ENCODE measurements at regions not wholly inside any gene's neighbourhood (a gene's known extent, or its start where the extent isn't known, plus 50 kb on each side); places are given as distances from the start of the nearest gene placed in this dataset.
"Not testable (repeated sequence)": the region's sequence is repeated elsewhere in the genome, so short reads cannot be mapped to it uniquely, and the experiment has no call there.

DNA sequence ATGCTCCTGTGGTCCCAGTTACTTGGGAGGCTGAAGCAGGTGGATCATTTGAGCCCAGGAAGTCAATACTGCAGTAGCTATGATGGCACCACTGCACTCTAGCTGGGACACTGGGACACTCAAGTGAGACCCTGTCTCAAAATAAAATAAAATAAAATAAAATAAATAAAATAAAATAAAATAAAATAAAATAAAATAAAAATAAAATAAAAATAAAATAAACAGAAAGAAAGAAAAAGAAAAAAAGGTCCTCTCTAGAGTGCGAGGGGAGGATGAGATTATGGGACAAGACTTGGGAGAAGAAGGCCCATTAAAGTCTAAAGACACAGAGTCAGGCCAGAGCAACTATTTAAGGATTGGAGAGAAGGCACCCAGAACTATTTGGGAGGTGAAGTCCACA lies 172.5 kb downstream of the IER5 start:
- DNase-seq, result no peak

- no peak for DNase-seq
Measured at GRCh38 chr1:181262069-181262468, 173.6 kb downstream of the IER5 start.

- DNase-seq, result no peak
Measured at GRCh38 chr1:181263444-181263843, 174.9 kb downstream of the IER5 start.

DNA sequence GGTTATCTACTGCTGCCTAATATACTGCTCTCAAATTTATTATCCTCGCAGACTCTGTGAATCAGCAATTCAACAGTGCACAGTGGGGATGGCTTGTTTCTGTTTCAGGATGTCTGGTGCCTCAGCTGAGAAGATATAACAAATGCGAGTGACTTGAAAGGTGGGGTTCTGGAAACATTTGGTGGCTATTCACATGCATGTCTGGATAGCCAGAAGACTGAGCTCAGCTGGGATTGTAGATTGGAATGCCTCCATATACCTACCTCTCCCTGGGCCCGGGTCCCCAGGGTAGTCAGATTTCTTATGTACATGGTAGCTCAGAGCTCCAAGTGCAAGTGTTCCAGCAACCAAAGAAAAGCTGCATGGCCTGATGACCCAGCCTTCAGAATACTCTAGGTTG lies 176.3 kb downstream of the IER5 start:
- DNase-seq, result no peak

DNA sequence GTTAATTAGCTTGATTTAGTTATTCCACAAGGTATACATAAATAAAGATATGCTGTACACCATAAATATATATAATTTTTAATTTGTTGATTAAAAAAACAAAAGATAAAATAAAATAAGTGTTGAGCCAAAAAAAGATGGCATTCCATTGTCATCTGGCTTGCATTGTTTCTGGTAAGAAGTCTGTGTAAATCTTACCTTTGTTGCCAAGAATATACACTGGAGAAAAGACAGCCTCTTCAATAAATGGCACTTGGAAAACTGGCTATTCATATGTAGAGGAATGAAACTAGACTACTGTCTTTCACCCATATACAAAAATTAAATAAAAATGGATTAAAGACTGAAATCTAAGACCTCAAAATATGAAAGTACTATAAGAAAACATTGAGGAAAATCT lies 196.5 kb downstream of the IER5 start:
- DNase-seq, result no peak

GRCh38 chr1:181295217-181295616 lies 188.1 kb upstream of the CACNA1E start:
- DNase-seq, result no peak

- no peak for DNase-seq
Measured at GRCh38 chr1:181296180-181296579, 187.1 kb upstream of the CACNA1E start.

DNA sequence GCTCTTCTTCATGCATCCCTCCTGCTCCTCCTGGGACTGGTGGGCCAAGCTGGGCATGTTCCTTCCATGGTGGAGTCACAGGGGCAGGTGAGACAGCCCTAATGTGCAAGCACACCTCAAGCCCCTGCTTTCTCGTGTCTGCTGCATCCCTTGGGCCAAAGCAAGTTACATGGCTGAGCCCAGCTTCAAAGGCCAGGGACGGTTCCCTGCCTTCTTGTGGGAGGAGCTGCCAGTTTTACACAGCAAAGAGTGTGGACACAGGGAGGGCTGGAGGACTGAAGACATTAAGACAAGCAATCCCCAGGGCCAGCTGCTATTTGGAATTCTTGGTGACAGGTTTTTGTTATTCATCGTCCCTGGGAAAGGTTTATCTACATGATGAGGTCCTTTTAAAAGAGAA lies 175.2 kb upstream of the CACNA1E start:
- no peak for DNase-seq

GRCh38 chr1:181310560-181310959 lies 172.8 kb upstream of the CACNA1E start:
- DNase-seq, result no peak

DNA sequence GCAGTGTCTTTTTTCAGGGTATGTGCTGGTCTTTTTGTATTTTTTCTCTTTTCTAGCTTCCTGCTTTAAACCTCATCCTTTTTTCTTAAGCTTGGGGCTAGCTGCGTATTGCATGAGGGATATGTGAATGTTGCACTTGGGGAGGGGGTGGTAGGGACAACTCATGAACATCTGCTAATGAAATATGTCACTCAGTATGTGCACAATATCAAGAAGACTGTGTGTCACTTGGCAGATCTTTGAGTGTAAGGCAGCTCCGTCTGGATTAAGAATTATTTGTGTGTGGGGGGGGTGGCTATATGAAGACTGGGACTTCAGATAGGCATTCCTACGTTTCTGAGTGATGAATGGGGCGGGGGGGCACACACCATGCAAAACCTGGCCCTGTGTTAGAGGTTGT lies 170.4 kb upstream of the CACNA1E start:
- no peak for DNase-seq

- DNase-seq, result no peak
Measured at GRCh38 chr1:181313466-181313865, 169.9 kb upstream of the CACNA1E start.

- DNase-seq, result no peak
Measured at GRCh38 chr1:181314010-181314409, 169.3 kb upstream of the CACNA1E start.

- no peak for DNase-seq
Measured at GRCh38 chr1:181314959-181315358, 168.4 kb upstream of the CACNA1E start.

- no peak for DNase-seq
Measured at GRCh38 chr1:181317261-181317930, 165.9 kb upstream of the CACNA1E start.

DNA sequence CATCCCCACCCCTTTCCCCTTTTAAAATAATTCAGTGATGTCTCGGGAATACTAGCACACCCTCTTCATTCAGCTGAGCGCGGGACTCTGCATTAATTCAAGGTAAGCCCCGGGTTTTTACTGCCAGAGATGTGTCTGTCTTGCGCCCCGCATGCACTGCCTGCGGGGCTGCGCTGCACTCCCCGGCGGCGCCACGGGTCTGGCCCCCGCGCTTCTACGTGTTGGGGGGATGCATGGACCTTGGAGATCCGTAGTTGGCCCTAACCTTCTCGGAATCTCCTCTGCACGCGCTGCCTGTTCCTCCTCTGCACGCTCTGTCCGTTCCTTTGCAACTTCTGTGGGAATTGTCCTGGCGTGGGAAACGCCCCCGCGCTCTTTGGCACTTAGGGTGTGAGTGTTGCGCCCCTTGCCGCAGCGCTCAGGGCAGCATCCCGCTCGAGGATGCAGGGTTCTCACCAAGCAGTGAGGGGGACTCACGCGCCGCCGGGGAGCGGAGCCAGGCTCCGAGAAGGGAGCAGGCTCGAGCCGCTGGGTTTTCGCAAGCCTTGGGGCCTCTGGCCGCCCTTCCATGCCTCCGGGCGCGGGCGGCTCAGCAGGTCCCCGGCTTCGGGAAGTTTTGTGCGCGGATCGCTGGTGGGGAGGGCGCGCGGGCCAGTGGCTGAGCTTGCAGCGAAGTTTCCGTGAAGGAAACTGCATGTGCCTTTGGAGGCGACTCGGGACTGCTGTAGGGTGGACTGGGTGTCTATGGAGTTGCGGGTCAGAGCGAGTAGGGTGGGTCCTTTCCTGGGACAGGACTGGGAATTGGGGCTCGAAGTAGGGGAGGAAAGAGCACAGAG lies 165.1 kb upstream of the CACNA1E start:
- no peak for DNase-seq

DNA sequence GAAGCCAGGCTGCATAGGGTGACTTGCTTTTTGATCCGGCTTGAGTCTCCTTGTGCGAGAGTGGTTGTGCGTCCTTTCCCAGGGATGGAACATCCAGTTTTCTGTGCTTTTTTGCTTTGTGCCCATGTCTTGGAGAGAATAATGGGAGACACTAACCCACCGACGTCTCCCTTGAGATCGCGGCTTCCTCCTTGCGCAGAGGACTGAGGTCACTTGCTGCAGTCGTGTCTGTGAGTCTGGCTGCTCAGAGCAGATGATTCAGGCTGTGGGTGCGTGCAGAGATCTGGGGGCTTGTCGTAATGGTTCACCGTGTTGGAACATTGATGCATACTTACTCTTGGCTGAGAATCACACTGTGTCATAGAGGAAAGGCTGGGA lies 164.5 kb upstream of the CACNA1E start:
- no peak for DNase-seq

DNA sequence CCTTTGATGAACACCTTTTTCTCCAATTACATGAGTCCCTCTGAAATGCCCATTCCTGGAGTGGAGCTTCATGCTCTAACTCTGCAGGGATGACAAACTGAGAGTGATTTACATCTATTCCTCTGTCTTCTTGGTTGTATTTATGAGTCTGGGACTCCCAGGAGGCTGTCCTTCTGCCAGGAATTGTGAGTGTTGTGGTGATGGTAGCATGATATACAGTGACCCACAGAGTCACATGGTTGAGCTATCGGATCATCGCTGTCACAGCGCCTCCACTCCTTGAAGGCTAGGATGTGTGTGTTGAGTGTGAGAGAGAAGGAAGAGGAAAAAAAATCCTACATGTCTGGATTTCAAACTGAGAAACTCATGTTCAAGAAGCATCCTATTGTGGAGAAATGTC lies 163.4 kb upstream of the CACNA1E start:
- DNase-seq, result no peak

GRCh38 chr1:181324797-181325616 lies 158.3 kb upstream of the CACNA1E start:
- no peak for DNase-seq

- not testable (repeated sequence) for DNase-seq
Measured at GRCh38 chr1:181325765-181326164, 157.6 kb upstream of the CACNA1E start.

GRCh38 chr1:181326348-181326747 lies 157.0 kb upstream of the CACNA1E start:
- no peak for DNase-seq

GRCh38 chr1:181327796-181328195 lies 155.5 kb upstream of the CACNA1E start:
- no peak for DNase-seq

DNA sequence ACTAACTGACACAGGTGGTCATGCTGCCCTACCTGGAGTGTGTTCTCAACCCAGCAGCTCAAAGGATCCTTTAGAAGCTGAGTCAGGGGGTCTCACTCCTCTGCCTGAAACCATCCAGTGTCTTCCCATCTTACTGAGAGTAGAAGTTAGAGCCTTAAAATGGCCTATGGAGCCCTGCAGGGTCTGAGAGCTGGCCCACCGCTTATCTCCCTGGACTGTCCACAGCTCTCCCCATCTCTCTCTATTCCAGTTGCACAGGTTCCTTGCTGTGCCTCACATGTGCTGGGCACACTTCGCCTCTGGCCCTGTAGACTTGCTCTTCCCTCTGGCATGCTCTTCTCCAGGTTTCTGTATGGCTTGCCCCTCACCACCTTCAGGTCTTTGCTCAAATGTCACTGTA lies 148.6 kb upstream of the CACNA1E start:
- DNase-seq, result no peak

- no peak for DNase-seq
Measured at GRCh38 chr1:181335631-181336030, 147.7 kb upstream of the CACNA1E start.
